Mucosa of rectum (tissue), 2 donors: ENCODE measurements at regions not wholly inside any gene's neighbourhood (a gene's known extent, or its start where the extent isn't known, plus 50 kb on each side); places are given as distances from the start of the nearest gene placed in this dataset.

Experiments used
- H3K27ac ChIP-seq, 2 donors: one replicate each; pipeline ENCODE4 v1.7.0; 2013; ENCODE audit warnings: inconsistent platforms in 2 of 2, low read depth in 2 of 2, low read length in 2 of 2
- H3K27me3 ChIP-seq, 2 donors: one replicate each; pipeline ENCODE4 v1.7.0; 2013; ENCODE audit warnings: low read length in 2 of 2; ENCODE audit not compliant: control insufficient read depth in 2 of 2, insufficient read depth in 2 of 2
- H3K36me3 ChIP-seq, 2 donors: one replicate each; pipeline ENCODE4 v1.7.0; 2013; ENCODE audit warnings: low read length in 2 of 2; ENCODE audit not compliant: control insufficient read depth in 2 of 2, insufficient read depth in 2 of 2
- H3K4me1 ChIP-seq, 2 donors: one replicate each; pipeline ENCODE4 v1.7.0; 2013; ENCODE audit warnings: low read length in 2 of 2, mild to moderate bottlenecking in 1 of 2; ENCODE audit not compliant: control insufficient read depth in 2 of 2, insufficient read depth in 2 of 2
- H3K4me3 ChIP-seq, 2 donors: one replicate each; pipeline ENCODE4 v1.7.0; 2013; ENCODE audit warnings: low read length in 2 of 2
- H3K9ac ChIP-seq, 2 donors: one replicate each; pipeline ENCODE4 v1.7.0; 2013; ENCODE audit warnings: low read length in 2 of 2, low read depth in 1 of 2, mild to moderate bottlenecking in 1 of 2
- H3K9me3 ChIP-seq, 2 donors: one replicate each; pipeline ENCODE4 v1.7.0; 2013; ENCODE audit warnings: low read length in 2 of 2; ENCODE audit not compliant: control insufficient read depth in 2 of 2
- donor health status: healthy.
- donor health status: Normal muscosa, but diverticular disease.

DNA sequence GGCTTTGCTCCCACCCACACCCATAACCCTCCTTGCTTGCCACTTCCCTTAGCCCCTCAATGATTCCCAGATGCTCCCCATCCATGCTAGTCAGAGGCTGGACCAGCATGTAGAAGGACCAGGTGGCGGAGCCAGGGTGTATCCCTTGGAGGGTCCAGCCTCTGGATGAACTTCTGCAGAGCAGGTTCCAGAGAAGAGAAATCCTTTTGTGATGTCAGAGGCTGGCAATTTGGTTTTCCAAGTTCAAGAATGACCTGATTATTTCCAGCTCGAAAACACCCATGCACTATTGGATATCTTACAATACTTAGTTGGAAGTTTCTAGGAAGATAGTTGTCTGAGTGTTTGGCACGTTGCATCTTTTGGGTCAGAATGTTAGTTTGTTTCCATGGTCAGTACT lies 168.3 kb upstream of the RPS6KA3 start:
- Histone ChIP-seq H3K27ac (no peak overlapping the region), H3K4me3 (no peak overlapping the region), H3K4me1 (no peaks in the 10 kb centered on the region), H3K27me3 (no peaks in the 10 kb centered on the region), H3K36me3 (no peaks in the 10 kb centered on the region), H3K9me3 (no peaks in the 10 kb centered on the region), H3K9ac (no peak overlapping the region)

DNA sequence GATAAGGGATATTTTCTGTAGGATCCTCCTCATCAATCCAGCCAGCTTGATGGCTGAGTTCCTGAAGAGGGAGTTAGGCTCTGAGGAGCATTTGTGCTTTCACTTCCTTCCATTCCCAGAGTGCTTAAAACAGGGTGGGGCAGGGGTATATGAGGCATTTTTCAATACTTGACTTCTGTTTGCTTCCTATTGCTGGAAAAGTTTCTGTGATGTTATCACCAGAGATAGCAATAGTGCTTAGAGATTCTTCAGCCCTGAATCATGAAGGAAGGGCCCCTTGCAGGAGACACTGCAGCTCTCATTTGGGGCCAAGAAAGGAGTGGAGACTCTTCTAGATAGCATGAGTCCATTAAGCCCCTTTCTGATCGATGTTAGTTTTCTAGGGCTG lies 166.7 kb upstream of the RPS6KA3 start:
- Histone ChIP-seq H3K9ac (no peak overlapping the region), H3K4me3 (no peak overlapping the region), H3K27ac (no peak overlapping the region), H3K9me3 (no peaks in the 10 kb centered on the region), H3K36me3 (no peaks in the 10 kb centered on the region), H3K27me3 (no peaks in the 10 kb centered on the region), H3K4me1 (no peaks in the 10 kb centered on the region)

DNA sequence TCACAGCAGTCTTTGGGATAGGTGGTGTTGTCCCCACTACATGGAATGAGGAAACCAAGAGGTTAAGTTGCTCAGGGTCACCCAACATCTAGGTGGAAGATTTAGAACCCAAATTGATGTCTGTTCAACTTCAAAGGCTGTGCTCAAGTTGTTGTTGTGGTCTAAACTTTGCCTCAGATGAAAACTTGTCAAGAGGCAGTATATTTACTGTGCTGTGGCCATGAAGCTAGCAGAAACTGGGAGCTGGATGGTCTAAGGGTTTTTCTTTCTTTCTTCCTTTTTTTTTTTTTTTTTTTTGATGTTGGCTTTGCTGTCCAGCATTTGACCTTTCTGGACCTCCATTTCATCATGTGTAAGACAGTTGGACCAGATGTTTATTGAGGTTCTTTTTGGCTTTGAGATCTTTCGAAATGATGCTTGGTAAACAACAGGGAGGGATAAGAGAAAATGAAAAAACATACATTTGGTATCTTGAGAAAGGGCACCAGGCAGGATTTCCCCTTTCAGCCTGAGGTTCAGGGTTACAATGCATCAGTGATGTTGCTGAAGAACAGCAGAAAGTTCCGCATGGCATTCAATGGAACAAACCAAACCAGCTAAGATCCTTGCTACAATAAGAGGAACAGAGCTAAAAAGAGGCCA lies 166.2 kb upstream of the RPS6KA3 start:
- Histone ChIP-seq H3K9me3 (no peaks in the 10 kb centered on the region), H3K4me1 (no peaks in the 10 kb centered on the region), H3K9ac (no peak overlapping the region), H3K36me3 (no peaks in the 10 kb centered on the region), H3K4me3 (no peak overlapping the region), H3K27me3 (no peaks in the 10 kb centered on the region), H3K27ac (no peak overlapping the region)

DNA sequence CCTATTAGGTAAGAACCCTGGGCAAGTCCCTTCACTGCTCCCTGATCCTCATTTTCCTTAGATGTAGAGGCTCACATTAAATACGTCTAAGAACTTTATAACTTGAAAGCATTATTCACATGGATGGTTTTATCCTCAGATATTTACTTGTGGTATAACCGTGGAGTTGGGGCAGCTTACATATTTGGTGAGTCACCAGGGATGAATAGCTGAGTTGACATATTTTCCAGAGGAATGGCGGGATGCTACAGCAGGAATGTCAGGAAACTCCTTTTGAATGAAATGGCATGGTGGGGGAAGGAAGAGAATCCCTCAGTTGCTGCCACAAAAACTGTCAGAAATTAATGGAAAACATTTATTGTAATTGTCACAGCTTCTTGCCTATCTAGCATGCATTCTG lies 165.3 kb upstream of the RPS6KA3 start:
- no peaks in the 10 kb centered on the region for H3K9me3 ChIP-seq
- no peak overlapping the region for H3K4me3 ChIP-seq
- no peak overlapping the region for H3K9ac ChIP-seq
- H3K36me3 ChIP-seq: no peaks in the 10 kb centered on the region
- H3K27me3 ChIP-seq: no peaks in the 10 kb centered on the region
- H3K4me1 ChIP-seq: no peaks in the 10 kb centered on the region
- no peak overlapping the region for H3K27ac ChIP-seq

DNA sequence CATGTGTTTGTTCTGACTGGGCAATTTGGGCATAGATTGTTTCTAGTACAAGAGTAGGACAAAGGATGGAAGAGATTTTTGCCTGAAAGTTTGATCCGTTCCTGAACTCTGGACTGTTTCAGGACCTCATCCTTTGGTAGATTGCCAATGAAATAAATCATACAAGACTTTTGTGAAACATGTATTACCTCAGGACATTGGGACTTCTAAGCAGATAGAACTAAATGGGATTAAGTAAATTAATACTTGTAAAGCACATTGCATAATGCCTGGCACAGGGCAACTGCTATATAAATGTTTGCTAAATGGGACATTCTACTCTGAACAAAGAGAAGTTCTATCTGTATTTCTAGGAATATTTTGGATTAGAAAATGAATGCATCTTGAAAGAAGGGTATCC lies 164.8 kb upstream of the RPS6KA3 start:
- no peak overlapping the region for H3K27ac ChIP-seq
- H3K9me3 ChIP-seq: no peaks in the 10 kb centered on the region
- no peak overlapping the region for H3K9ac ChIP-seq
- no peaks in the 10 kb centered on the region for H3K4me1 ChIP-seq
- H3K36me3 ChIP-seq: no peaks in the 10 kb centered on the region
- H3K27me3 ChIP-seq: no peaks in the 10 kb centered on the region
- no peak overlapping the region for H3K4me3 ChIP-seq

DNA sequence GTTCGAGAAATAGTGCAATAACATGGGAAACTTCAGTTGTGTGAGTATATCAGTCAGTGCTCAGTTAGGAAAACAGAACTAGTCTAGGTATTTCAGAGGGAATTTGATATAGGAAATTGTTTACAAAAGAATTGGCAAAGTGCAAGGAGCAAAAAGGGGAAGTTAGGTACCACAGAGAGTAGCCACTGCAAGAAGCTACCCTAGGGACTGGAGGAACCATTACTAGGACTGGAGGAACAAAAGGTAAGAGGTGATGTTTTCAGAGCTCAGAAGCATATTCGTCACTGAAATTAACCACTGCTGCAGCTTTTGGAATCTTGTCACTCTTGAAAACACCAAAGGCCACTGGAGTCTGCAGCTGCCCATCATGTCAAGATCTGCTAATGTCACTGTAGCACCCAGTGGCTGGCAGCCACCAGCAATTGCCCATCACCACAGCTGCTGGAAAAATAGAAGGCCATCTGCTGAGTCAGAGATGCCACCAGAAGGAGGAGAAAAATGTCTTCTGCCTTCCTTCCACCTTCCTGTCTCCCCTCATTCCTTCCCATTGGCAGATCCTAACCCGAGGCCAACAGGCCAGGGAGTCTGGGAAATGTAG lies 160.6 kb upstream of the RPS6KA3 start:
- Histone ChIP-seq H3K4me3 (no peak overlapping the region), H3K9me3 (peaks cover 0 to 2% of the 10 kb centered on the region in 2 donors), H3K36me3 (no peaks in the 10 kb centered on the region), H3K4me1 (no peaks in the 10 kb centered on the region), H3K27ac (no peak overlapping the region), H3K27me3 (no peaks in the 10 kb centered on the region), H3K9ac (no peak overlapping the region)

DNA sequence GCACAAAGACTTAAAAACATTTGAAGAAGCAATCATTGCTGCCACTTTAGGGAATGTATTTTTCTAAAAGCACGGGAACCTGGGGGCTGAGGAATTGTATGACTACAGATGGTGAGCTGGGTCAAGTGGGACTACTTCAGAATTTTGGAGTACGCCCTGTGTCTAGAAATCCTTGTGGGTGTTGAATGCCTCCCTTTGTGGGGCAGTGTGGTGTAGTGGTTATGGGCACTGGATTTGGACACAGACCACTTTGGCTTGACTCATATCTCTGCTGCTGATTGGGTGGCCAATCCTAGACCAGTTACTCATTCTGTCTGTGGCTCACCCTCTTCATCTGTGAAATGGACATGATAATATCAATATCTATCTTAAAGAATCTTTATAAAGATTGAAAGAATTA lies 155.0 kb upstream of the RPS6KA3 start:
- Histone ChIP-seq H3K27me3 (no peaks in the 10 kb centered on the region), H3K4me3 (no peak overlapping the region), H3K9me3 (peaks cover 0 to 2% of the 10 kb centered on the region in 2 donors), H3K9ac (no peak overlapping the region), H3K36me3 (no peaks in the 10 kb centered on the region), H3K4me1 (no peaks in the 10 kb centered on the region), H3K27ac (no peak overlapping the region)

DNA sequence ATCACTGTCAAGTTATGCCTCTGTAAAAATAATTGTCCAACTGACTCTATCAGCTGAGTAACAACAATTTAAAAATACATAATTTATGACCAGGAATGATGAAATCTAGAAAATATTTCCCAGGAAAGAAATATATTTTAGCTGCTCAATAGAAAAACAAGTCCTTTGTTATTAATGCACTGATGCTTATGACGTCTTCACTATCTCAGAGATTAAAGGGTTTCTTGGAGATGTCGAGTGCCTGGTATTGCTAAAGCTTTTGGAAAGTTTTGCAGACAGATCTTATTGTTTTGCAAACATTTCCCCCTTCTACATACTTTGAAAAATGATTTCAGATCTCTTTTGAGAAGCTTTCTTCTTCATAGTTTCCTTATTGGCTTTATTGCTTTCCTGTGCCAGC lies 154.6 kb upstream of the RPS6KA3 start:
- H3K27me3 ChIP-seq: no peaks in the 10 kb centered on the region
- no peak overlapping the region for H3K4me3 ChIP-seq
- no peak overlapping the region for H3K9ac ChIP-seq
- peaks cover 0 to 2% of the 10 kb centered on the region in 2 donors for H3K9me3 ChIP-seq
- H3K27ac ChIP-seq: no peak overlapping the region
- H3K4me1 ChIP-seq: no peaks in the 10 kb centered on the region
- H3K36me3 ChIP-seq: no peaks in the 10 kb centered on the region

DNA sequence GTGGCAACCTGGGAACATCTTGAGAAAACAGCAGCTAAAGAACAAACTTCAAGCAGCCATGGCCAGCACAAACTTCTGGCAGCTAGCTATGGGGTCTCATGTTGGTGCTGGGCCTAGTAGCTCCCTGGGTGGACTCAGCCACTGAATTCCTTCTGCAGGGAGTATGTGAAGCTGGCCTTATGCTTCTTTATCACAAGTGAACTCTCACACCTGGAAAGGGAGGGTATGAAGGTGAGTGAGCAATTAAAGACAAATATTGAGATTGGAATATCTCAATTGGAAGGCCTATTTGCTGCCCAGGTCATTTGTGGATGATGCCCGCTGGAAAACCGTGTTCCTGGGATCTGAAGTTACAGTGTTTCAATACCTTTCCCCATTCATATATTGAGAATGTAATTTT lies 153.3 kb upstream of the RPS6KA3 start:
- no peak overlapping the region for H3K9ac ChIP-seq
- H3K27me3 ChIP-seq: no peaks in the 10 kb centered on the region
- no peak overlapping the region for H3K27ac ChIP-seq
- no peaks in the 10 kb centered on the region for H3K4me1 ChIP-seq
- no peaks in the 10 kb centered on the region for H3K36me3 ChIP-seq
- no peak overlapping the region for H3K4me3 ChIP-seq
- H3K9me3 ChIP-seq: peaks cover 0 to 2% of the 10 kb centered on the region in 2 donors

DNA sequence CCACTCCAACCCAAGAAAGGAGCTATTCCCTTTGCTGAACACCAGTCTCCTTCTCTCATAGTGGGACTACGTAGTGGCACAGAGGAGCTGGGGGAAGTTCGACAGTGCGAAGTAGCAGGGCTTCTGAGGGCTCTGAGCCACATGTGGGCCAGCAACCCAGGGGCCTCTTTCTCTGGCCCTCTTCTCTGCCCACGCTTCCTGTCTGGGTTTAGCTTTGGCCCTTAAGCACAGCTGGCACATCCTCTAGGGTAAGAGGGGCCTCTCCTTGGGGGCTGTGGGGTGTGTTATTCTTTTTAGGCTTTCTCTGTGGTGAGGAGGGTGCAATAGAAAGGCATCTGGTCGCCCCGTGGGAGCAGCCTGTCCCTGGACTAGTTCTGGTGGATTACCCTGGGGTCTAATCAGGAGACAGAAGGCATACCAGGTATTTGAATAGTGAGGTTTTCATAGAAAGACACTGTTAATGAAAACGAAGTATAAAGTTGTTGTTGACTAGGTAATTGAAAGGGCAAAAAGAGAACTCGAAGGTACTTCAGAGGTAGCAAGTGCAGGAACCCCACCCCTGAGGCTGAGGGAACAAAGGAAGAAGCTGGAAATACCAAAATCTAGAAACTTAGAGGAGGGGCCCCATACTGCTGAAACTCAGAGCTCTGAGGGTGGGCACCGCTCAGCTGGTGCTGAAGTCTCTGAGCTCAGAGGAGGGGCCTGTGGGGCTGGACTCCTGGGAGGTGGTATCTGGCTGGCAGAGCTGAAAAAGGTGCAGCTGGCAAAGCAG lies 151.9 kb upstream of the RPS6KA3 start:
- H3K9ac ChIP-seq: no peak overlapping the region
- H3K4me1 ChIP-seq: no peaks in the 10 kb centered on the region
- H3K4me3 ChIP-seq: no peak overlapping the region
- no peaks in the 10 kb centered on the region for H3K9me3 ChIP-seq
- no peak overlapping the region for H3K27ac ChIP-seq
- H3K36me3 ChIP-seq: no peaks in the 10 kb centered on the region
- H3K27me3 ChIP-seq: peaks cover 1 to 2% of the 10 kb centered on the region in 2 donors
